HG02798 (cell line): ENCODE measurements at regions not wholly inside any gene's neighbourhood (a gene's known extent, or its start where the extent isn't known, plus 50 kb on each side); places are given as distances from the start of the nearest gene placed in this dataset.

Experiments used
- ATAC-seq: cut with Tn5 transposase; IDR thresholded peaks from one replicate; pipeline ENCODE4 v1.9.1; 2021; ENCODE audit warnings: mild to moderate bottlenecking; ENCODE audit not compliant: unreplicated experiment, poor library complexity

DNA sequence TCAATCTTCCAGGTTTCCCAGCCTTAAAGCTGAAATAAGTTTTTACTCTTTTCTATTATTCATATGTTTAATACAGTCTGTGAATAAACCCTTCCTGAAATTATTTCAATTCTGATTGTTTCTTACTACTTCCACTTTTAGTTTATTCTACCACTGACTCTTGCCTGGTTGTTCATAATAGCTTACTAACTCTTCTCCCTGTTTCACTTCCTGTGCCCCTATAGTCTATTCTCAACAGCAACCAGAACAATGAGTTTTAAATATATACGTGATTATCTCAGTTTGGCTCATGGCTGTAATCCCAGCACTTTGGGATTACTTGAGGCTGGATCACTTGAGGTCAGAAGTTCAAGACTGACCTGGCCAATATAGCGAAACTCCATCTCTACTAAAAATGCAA lies 408.0 kb upstream of the SPOCK3 start:
- ATAC-seq = peak; percentile 43

DNA sequence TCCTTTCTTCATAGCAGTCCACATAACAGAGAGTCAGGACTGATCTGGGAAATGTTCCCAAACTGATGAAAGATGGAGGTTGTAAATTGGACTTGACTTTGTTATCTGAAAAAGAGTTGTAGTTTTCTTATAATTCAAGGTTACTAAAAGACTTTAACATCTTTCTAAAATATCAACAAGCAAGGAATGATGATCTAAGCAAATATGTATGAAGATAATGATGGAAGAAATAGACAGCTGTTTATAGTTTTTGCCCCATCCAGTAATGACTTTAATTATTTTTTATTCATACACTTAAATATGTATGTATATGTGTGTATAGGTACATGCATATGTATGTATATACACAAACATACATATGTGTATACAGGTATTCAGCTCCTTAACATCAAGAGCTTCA lies 411.1 kb upstream of the SPOCK3 start:
- ATAC-seq = no peak

DNA sequence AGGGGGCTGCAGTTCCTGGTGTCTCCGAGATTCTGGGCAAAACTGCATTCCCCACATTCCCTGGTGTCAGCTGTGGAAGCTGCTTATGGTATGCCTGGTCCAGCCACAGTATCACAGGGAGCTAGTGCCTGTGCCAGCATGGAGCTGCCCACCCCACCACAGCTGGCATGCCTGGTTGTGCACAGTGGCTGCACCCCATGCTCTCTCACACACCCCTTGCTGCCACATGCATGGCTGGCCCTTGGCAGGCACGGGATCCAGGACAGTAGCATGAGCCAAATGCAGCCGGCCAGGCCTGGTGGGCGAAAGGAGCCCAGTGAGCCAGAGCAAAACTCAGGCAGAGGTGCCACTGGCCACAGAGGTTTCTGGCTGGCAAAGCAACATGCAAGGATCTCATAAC lies 418.0 kb upstream of the SPOCK3 start:
- no peak for ATAC-seq

DNA sequence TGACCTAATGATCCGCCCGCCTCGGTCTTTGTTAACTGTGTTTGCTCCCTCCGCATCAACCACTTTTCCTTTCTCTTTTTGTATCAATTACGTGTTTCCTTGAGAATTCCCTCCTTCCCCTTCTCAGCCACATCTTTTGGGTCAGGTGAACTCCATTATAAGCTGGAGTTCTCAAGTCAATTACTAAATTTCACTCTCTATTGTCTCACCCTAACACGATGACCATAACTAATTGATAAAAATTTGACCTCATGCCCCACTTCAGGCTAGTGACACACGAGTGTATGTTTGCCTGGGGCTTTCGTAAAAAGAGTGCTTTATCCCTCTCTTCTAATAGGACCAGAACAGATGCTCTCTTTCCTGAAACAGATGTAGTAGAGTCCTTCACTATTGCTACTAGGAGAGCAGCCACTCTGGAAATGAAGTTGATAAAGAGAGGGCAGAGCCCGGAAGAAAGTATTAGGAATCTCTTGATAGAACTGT lies 403.6 kb upstream of the ANXA10 start:
- no peak for ATAC-seq

DNA sequence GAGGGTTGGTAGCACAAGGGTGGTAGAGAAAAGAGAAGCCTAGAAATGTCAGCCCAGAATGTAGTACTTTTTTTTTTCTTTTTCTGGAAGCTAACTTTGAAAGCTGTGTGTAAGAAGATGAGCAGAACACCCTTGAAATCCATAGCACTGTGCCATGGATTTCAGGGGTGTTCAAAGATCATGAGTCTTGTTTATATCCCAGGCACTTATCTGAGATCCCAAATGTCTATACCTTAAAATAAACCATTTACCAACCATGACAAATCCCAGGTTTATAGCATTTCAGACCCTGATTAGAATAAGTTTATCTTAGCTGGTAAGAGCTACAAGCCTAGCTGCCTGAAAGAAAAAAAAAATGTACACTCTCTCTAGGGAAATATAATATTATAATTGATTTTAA lies 389.9 kb upstream of the ANXA10 start:
- ATAC-seq = no peak

DNA sequence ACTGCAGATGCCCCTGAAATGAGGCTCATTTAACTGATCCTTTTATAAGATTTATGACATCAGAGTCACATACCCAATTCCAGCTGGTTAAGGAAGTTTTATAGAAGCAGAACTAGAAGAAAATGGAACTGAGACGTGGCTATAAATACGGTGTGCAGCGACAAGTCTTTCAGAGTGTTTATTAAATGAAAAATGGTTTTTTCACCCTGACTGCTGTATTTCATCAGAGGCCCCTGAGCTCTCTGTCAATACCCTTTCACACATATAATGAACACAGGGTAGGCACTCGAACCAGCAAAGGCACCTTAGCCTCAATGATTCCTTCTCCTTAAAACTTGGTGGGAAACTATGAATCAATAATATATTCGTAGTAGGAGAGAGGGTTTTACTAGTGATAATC lies 380.8 kb upstream of the ANXA10 start:
- ATAC-seq = no peak

DNA sequence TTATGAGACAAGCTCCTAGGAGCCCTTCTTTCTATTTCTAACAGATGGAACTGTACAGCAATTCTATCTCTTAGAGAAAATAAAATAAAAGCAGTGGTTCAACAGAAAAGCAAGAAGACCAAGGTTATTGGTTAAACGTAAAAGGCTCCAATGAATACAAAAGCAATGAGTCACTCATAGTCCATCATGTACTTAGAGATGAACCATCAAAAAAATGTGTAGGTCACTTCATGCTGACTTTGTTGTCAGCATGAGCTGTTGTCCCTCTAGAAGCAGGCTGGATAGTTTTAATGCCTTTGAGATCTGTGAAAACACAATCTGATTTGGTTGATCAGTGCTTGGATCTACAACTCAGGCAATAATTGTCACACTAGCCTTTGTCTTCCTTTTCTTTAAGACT lies 378.6 kb upstream of the ANXA10 start:
- ATAC-seq = no peak

DNA sequence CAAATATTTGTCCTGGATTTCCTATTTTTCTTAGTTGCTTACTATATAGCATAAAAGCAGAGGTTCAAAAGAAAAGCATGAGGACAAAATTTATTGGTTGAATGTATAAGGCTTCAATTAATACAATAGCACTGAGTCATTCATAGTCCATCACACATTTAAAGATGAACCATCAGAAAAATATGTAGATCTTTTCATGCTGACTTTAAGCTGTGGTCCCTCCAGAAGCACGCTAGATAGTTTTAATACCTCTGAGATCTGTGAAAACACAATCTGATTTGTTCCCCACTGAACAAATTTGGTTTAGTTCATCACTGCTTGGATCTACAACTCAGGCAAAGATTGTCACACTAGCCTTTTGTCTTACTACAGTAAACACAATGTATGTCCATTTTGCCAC lies 377.2 kb upstream of the ANXA10 start:
- no peak for ATAC-seq

DNA sequence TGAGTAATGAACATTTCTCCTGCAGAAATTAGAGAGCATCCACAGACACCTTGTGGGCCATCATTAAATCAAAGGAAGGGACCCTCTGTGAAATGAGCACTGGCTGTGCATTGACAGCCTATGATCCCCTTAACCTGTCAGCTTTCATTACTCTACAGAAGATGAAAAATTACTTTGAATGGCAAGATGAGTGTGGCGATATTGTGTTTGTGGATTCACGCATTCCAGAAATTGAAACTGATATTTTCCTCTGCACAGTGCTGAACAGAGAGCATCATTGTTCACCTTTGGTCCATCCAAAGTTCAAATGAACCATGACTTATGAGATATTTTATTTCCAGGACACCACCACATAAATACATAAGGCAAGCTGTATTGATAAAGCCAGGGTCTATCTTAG lies 374.8 kb upstream of the ANXA10 start:
- no peak for ATAC-seq

DNA sequence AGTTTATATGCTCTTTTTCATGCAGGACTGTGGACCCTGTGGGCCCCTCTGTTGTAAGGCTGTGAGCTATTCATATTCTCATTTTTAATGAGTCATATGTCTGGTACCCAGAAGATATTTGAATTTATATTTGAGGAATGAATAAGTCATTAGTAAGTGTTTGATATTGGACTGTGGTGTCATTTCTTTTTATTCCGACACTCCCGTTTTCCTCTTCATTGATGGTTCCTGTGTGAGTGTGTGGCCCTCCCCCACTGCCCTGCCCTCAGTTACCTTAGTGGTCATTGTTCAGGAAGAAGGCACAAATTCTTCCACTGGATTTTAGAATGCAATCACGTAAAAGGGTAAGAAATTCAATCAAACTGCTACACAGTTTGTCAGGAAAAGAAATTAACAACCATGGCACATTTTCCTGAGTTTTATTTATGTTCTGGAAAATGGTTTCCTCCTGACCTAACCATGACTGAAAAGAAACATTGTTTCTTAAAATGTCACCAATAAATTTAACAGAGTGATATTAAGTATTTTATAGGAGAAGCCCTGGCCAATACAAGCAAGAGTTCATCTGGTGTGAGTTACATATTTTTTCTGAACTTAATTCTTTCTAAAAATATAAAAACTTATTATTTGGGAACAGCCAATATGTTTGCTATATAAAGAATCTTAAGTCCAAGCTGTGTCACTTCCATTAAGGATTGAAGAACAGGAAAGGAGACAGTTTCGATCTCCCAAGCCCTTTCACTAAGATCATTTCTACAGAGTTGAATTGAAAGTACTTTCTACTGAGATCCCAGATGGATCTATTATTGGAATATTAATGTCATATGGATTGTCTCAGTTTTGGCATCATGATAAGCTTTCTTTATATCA lies 370.5 kb upstream of the ANXA10 start:
- ATAC-seq = no peak

DNA sequence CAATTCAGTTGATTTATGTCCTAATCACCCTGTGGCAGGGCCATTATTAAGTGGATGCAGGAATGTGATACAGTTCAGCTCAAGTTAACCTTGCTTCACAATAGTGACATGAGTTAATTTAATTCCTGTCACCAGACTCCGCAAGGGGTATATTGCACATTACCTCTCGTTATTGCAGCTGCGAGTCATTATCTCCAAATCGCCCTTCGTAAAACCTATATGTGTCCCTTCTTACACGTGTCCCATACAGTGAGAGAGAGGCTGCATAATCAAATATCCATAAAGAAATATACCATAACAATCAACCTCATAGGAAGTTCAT lies 369.9 kb upstream of the ANXA10 start:
- ATAC-seq = no peak

DNA sequence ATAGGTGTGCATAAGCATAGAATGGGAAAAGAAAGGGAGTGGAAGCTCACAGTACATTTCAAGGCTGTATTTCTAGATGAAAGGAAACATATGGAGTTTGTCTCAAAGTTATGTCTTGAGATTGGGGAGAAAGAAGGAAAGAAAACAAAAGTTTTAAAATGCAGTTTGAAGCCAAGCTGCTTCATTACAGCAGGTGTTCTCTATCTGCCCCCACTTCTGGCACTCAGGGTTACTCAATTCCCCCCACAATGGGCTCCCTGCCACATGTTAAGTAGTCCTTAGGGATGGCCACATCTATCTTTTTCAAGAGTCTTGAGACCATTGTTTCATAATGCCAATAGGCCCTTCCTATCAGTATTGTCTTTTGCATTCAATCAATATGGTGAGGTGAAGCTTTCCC lies 367.4 kb upstream of the ANXA10 start:
- no peak for ATAC-seq

DNA sequence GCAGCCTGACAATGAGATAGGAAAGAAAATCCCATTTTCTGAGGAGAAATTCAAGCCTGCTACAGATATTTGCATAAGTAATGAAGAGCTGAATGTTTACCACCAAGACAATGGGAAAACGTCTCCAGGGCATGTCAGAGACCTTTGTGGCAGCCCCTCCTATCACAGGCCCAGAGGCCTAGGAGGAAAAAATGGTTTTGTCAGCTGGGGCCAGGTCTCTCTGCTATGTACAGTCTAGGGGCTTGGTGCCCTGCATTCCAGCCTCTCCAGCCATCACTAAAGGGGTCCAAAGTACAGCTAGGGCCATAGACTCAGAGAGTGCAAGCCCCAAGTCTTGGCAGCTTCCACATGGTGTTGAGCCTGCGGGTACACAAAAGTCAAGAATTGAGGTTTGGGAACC lies 361.6 kb upstream of the ANXA10 start:
- ATAC-seq = no peak

DNA sequence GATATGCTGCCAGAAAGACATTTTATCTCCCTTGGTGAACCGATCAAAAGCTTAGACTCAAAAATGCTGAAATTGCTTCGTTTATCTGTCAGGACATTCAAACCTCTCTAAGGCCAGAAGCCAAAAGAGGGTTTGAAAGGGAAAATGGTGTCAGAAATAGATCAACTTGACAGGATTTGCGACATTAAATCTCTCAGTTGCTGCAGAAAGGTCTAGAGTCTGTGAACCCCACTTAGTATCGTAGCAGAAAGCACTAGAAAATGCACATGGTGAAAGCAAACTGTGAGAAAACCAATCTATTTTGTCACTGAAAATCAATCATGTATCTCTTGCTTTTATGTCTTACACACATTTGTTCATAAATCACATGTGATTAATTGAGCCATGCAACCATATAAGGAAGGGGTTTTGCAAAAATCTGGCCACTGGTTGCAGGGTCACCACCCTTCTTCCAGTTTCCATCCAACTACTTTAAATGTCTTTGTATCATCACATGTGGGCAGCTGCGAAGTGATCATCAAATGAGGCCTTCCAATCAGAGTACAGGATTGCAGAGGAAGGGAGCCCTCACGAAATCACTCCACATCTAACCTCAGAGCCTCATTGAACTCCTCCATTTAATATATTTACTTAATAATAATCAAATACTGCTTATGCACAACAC lies 347.2 kb upstream of the ANXA10 start:
- no peak for ATAC-seq

DNA sequence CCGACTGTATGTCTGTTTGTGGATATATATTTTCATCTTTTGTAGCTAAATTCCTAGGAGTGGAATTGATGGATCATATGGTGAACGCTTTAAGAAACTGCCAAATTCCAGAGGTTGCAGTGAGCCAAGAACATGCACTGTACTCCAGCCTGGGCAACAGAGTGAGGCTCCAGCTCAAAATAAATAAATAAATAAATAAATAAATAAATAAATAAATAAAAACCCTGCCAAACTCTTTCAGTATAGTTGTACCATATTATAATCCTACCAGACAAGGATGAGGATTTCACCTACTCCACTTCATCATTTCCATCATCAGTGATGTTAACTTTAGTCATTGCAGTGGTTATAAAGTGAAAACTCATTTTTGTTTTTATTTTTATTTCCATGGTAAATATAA lies 325.1 kb upstream of the ANXA10 start:
- no peak for ATAC-seq

DNA sequence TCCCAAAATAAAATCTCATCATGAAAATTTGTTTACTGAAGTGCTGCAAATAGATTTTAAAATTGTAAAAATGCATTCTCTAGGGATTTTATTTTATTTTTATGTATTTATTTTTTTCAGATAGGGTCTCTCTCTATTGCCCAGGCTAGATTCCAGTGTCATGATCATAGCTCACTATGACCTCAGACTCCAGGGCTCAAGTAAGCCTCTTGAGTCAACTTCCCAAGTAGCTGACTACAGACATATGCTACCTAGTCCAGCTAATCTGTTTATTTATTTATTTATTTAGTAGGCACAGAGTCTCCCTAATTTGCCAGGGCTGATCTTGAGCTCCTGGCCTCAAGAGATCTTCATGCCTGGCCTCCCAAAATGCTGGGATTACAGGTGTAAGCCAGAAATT lies 317.7 kb upstream of the ANXA10 start:
- no peak for ATAC-seq

DNA sequence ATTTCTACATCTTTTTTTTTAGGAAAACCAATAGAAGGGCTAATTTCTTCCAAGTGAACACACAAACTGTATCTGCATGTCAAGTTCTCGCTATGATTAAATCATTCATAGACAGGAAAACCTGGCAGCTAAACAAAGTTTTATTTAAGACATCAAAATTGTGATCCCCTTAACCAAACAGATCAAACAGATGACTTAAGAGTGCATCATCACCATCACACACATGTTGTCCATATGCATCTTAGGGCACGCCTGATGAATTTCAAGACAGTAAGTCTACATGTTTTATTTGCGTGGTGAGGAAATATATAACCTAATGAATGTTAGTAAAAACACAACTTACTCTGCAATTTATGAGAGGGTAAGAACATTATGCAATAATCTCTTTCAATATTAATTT lies 317.0 kb upstream of the ANXA10 start:
- ATAC-seq = no peak

DNA sequence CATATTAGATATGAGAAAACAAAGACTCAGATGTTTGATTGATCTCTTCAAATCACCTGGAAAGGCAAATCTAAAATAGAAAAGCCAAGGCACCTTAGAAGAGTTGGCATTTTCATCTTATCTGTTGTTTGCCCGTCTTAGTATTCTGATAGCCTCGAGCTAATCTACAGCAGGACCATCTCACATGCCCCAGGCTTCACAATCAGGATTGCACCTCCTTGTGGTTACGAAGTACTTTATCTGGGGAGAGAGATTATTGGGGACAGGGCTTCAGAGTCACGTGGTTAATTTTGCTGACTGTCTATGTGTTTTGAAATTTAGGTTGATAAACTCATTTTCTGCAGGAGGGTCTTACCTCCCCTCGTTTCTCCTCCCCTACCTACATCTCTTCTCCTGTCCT lies 313.1 kb upstream of the ANXA10 start:
- ATAC-seq = no peak

DNA sequence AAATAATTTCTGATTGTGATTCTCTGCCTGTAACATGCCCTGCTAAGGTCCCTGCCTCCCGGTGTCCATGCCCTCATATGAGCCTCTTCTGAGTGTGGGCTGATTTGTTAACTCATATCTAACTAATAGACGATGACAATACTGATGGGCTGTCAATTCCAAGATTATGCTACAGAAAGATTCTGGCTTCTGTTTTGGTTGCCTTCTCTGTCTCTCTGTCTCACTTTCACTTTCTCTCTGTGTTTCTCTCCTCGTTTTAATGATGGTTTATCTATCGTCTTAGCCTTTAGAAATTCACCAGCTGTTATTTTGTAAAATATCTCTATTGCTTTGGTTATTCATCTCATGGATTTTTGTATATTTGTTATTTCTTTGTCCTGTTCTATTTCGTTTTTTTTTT lies 312.5 kb upstream of the ANXA10 start:
- peak; percentile 53 for ATAC-seq

DNA sequence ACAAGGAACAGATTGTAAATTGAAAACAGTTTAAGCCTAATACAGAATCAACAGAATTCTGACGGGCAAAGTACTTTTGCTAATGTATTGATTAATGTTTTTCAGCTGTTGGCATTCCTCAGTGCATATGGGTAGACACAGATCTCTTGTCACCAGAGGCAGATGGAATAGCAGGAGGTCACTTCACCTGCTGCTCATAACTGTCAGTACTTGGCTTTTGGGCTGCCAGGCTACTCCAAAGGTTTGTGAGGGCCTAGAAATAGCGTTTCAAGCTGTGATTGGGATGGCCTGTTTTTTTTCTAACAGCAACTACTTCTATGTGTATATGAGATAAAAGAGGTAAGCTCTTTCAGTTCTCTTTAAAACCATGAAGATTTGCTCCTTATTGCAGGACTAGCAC lies 307.5 kb upstream of the ANXA10 start:
- ATAC-seq = no peak

DNA sequence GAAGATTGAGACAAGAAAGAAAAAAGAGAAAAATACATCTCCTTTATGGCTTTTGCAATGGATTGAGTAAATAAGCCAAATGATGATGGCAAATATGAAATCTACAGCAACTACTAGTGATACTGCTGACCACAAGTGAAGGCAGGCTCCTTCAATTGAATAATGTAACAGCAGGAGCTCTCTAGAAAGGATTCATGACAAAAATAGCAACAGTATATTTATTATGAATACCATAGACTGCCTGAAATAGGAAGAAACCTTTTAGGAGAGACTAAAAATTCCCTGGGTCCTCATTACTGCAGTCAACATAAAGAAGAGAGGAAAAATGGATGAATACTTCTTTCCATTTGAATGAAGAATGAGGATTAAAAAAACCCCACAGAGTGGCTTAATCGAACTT lies 306.8 kb upstream of the ANXA10 start:
- no peak for ATAC-seq

DNA sequence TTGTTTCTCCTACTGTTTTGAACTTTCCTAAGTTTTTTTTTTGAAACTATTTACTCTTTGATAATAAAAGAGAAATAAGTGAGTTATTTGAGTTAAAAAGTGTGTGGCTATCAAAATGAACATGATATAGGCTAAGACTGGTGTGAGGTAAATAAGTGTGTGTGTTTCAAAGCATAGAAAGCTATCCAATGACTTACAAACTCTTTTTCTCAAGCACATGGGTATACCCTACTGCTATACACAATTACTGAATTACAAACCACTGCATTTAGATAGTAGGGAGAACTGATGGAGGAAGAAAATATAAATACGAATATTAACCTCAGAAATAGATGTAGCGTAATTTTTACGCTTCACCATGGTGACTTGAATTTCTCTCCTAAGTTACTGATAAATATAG lies 305.8 kb upstream of the ANXA10 start:
- no peak for ATAC-seq
